WERI-Rb-1 (cell line): ENCODE measurements at regions not wholly inside any gene's neighbourhood (a gene's known extent, or its start where the extent isn't known, plus 50 kb on each side); places are given as distances from the start of the nearest gene placed in this dataset.

Experiments used
- DNase-seq: peaks from one replicate; pipeline ENCODE4 v3.0.0-alpha.2; 2020
- H3K27ac ChIP-seq: fragments of 250-450 bp; sonication (Bioruptor Pico); 2 replicates; pipeline ENCODE4 v1.5.1; 2020; ENCODE audit warnings: mild to moderate bottlenecking, moderate library complexity
- H3K27me3 ChIP-seq: fragments of 250-450 bp; sonication (Bioruptor Pico); 2 replicates; pipeline ENCODE4 v1.5.1; 2021; ENCODE audit warnings: mild to moderate bottlenecking, low read depth, moderate library complexity; ENCODE audit not compliant: insufficient read depth, severe bottlenecking
- H3K36me3 ChIP-seq: fragments of 250-450 bp; sonication (Bioruptor Pico); 2 replicates; pipeline ENCODE4 v1.5.1; 2020; ENCODE audit warnings: mild to moderate bottlenecking, moderate library complexity
- H3K4me3 ChIP-seq: 2 replicates; pipeline ENCODE4 v1.5.1; 2011; ENCODE audit warnings: low read depth, mild to moderate bottlenecking, control low read depth, low read length
- H3K9me3 ChIP-seq: fragments of 250-450 bp; sonication (Bioruptor Pico); 2 replicates; pipeline ENCODE4 v1.5.1; 2021; ENCODE audit warnings: mild to moderate bottlenecking, moderate library complexity; ENCODE audit not compliant: severe bottlenecking
- TF ChIP-seq, protein P1 (sequence below): IDR thresholded peaks from 2 replicates; pipeline ENCODE4 v1.5.1; 2011; ENCODE audit warnings: low read depth, mild to moderate bottlenecking, control low read depth, inconsistent platforms, low read length

DNA sequence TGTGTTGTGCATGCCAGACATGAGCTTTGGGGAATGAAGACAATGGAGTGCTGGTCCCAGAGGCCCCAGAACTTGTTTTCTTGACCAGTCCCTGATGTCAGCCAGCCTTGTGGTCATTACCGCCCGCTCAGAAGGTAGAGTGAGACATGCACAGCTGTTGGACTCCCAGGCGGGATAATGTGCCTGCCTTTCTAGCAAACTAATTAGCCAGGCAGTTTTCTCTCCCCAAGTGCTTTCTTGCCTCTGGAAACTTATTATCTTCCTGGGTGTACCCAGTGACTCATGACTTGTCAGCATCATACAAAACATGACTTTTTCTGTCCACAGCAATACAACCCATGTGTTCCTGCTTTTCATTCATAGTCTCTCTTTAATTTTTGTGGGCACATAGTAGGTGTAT, 131.1 kb downstream of the RMI1 start:
- Histone ChIP-seq H3K36me3 (no peaks in the 10 kb centered on the region; the same call in 1 of the 2 replicates), H3K27me3 (no peaks in the 10 kb centered on the region), H3K9me3 (peaks cover 4% of the 10 kb centered on the region), H3K27ac (no peak overlapping the region), H3K4me3 (no peak overlapping the region)
- TF ChIP-seq, protein P1, sequence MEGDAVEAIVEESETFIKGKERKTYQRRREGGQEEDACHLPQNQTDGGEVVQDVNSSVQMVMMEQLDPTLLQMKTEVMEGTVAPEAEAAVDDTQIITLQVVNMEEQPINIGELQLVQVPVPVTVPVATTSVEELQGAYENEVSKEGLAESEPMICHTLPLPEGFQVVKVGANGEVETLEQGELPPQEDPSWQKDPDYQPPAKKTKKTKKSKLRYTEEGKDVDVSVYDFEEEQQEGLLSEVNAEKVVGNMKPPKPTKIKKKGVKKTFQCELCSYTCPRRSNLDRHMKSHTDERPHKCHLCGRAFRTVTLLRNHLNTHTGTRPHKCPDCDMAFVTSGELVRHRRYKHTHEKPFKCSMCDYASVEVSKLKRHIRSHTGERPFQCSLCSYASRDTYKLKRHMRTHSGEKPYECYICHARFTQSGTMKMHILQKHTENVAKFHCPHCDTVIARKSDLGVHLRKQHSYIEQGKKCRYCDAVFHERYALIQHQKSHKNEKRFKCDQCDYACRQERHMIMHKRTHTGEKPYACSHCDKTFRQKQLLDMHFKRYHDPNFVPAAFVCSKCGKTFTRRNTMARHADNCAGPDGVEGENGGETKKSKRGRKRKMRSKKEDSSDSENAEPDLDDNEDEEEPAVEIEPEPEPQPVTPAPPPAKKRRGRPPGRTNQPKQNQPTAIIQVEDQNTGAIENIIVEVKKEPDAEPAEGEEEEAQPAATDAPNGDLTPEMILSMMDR: no peak
- DNase-seq: no peak

DNA sequence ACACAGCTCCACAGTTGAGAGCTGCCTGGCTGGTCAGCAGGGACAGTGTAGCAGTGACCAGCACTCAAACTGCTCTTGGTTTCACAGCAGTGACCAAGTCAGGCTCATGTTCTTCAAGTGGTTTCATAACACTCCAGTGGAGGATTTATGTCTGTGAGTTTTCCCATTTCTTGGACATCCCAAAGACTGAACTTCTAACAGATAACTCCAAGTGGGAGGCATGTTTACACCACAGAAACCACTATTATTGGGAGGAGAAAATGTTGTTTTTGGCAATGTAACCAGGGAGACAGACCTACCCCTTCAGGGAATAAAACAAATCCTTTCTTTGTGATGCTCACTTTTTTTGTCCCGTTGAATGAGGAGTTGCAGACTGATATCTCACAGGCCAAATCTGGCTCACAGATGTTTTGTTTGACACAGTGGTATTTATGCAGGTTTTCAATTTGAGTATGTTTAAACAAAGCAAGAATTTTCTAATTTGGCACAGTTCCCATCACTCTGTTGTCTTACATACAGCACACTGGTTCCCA, 141.5 kb downstream of the RMI1 start:
- H3K4me3 ChIP-seq: no peak overlapping the region
- DNase-seq: no peak
- H3K36me3 ChIP-seq: no peaks in the 10 kb centered on the region
- TF ChIP-seq, protein P1: no peak
- no peak overlapping the region for H3K27ac ChIP-seq
- H3K9me3 ChIP-seq: peaks cover 6% of the 10 kb centered on the region
- no peaks in the 10 kb centered on the region for H3K27me3 ChIP-seq

DNA sequence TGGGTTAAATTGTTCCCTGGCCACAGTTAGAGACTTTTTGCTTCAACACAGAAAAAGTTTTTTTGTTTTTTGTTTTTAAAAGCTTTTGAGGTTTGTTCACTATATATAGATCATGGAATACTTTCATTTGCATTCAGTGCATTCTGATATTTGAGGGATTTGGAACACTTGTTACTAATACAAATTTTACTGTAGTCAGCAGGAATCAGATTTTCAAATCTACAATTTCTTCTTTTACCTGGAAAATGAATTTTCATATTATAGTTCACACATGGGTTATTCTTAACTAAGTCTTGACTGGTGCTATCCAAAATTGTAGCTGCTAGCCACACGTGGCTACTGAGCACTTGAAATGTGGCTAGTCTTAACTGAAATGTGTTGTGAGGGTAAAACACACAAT, 142.0 kb downstream of the RMI1 start:
- Histone ChIP-seq H3K9me3 (peaks cover 6% of the 10 kb centered on the region), H3K4me3 (no peak overlapping the region), H3K36me3 (no peaks in the 10 kb centered on the region), H3K27ac (no peak overlapping the region), H3K27me3 (no peaks in the 10 kb centered on the region)
- TF ChIP-seq, protein P1: no peak
- DNase-seq: no peak

DNA sequence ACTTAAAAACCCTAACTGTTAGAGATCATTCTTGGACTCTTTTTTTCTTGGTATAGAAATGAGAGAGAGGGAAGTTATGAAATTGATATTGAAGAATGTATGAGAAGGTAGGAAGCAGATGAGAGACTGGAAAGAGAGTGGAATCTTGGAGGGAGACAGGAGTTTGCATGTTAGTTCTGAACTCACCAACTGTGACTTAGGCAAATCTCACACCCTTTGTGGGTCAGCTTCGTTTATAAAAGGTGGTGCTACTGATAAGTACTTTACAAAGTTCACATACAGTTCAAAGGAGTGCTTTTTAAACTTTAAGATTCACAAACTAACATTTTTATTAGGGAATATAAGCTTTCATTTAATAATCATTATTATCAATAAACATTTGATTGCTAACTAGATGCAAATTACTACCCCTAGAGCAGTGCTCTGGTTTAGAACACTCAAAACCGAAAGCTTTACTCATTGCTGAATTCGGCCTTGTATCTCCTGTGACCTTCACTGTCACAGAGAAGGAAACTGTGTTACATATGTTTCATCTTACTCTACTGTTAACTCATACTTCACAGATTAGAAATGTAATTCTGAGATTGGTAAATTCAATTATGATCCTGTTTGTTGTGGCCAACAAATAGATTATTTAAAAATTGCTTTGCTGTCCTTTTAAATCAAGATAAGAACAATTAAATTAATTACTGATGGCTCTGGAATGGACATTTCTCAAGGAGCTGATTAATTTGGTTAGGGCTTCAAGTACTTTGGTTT, 143.2 kb downstream of the RMI1 start:
- no peak for DNase-seq

DNA sequence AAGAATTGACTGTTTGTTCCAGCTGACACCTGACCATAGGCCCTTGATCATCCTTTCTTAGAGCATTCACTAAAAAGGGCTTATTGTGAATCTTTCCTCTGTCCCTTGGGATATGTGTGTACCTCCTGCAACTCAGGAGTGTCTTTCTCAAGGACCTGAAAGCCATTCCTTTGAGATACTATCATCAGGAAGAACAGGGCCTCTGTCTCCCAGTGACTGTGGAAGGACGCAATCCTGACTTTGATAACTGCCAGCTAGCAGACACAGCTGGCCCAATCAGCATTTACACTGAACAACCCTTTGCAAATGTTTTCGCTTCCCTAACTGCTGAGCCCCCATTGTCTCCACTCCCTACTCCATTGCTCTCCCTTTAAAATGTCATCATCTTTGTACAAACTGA, 144.4 kb downstream of the RMI1 start:
- H3K27me3 ChIP-seq: no peaks in the 10 kb centered on the region
- H3K27ac ChIP-seq: no peak overlapping the region
- TF ChIP-seq, protein P1: no peak
- no peaks in the 10 kb centered on the region for H3K36me3 ChIP-seq
- H3K9me3 ChIP-seq: peaks cover 6% of the 10 kb centered on the region
- no peak for DNase-seq
- no peak overlapping the region for H3K4me3 ChIP-seq

More for the DNA sequence above, 143.2 kb downstream of the RMI1 start:
- no peak overlapping the region for H3K27ac ChIP-seq
- TF ChIP-seq, protein P1: no peak
- peaks cover 6% of the 10 kb centered on the region for H3K9me3 ChIP-seq
- H3K36me3 ChIP-seq: no peaks in the 10 kb centered on the region
- H3K4me3 ChIP-seq: no peak overlapping the region
- H3K27me3 ChIP-seq: no peaks in the 10 kb centered on the region
